CD8-positive, alpha-beta memory T cell (primary cell): ENCODE measurements at regions not wholly inside any gene's neighbourhood (a gene's known extent, or its start where the extent isn't known, plus 50 kb on each side); places are given as distances from the start of the nearest gene placed in this dataset.
A peak's percentile ranks its signal among the peaks of the same experiment; 100 is the strongest.

ENCODE experiments used
- CTCF ChIA-PET: fragments of 350-600 bp; sonication (Branson Sonifier 250); formaldehyde crosslinking; loops from one replicate; lab custom pipeline; 2021; ENCODE audit warnings: antibody characterized with exemption; lab: Charles Lee
- POLR2A ChIA-PET: fragments of 350-600 bp; sonication (Branson Sonifier 250); formaldehyde crosslinking; loops from one replicate; lab custom pipeline; 2021; ENCODE audit warnings: antibody characterized with exemption; lab: Charles Lee
- DNase-seq, 5 donors: peaks; one replicate each; pipeline versions ENCODE4 v3.0.0 to v3.0.0-alpha.2; 2020 to 2022; ENCODE audit warnings: mixed read lengths in 1 of 5
- H3K27ac ChIP-seq: one replicate; pipeline ENCODE4 v1.7.0; 2013; ENCODE audit warnings: low read depth, mild to moderate bottlenecking, low read length, moderate library complexity
- H3K27me3 ChIP-seq: 2 replicates; pipeline ENCODE4 v1.7.0; 2013; ENCODE audit warnings: low read length, mild to moderate bottlenecking; ENCODE audit not compliant: insufficient read depth, poor library complexity, severe bottlenecking
- H3K36me3 ChIP-seq: 2 replicates; pipeline ENCODE4 v1.7.0; 2013; ENCODE audit warnings: mild to moderate bottlenecking, low read length, moderate library complexity; ENCODE audit not compliant: insufficient read depth
- H3K4me1 ChIP-seq: 2 replicates; pipeline ENCODE4 v1.7.0; 2013; ENCODE audit warnings: mild to moderate bottlenecking, low read length, moderate library complexity; ENCODE audit not compliant: insufficient read depth
- H3K4me3 ChIP-seq: 2 replicates; pipeline ENCODE4 v1.7.0; 2013; ENCODE audit warnings: mild to moderate bottlenecking, low read length
- H3K9me3 ChIP-seq: 2 replicates; pipeline ENCODE4 v1.7.0; 2013; ENCODE audit warnings: mild to moderate bottlenecking, low read length
- H3K27ac Mint-ChIP-seq, 8 donors: one replicate each; pipeline ENCODE4 v1.8.0; 2020 to 2021; ENCODE audit warnings: mixed read lengths in 8 of 8, mild to moderate bottlenecking in 6 of 8, inconsistent platforms in 3 of 8, moderate library complexity in 3 of 8
- H3K27me3 Mint-ChIP-seq, 2 donors: one replicate each; pipeline ENCODE4 v1.8.0; 2020 to 2021; ENCODE audit warnings: mixed read lengths in 2 of 2, mild to moderate bottlenecking in 1 of 2, moderate library complexity in 1 of 2
- H3K36me3 Mint-ChIP-seq, 3 donors: one replicate each; pipeline ENCODE4 v1.8.0; 2020 to 2021; ENCODE audit warnings: mixed read lengths in 3 of 3, inconsistent platforms in 1 of 3, mild to moderate bottlenecking in 1 of 3
- H3K4me1 Mint-ChIP-seq, 3 donors: one replicate each; pipeline ENCODE4 v1.8.0; 2020 to 2021; ENCODE audit warnings: mixed read lengths in 3 of 3, inconsistent platforms in 1 of 3, mild to moderate bottlenecking in 1 of 3
- H3K4me3 Mint-ChIP-seq, 7 donors: one replicate each; pipeline ENCODE4 v1.8.0; 2020 to 2021; ENCODE audit warnings: mixed read lengths in 7 of 7, mild to moderate bottlenecking in 6 of 7, moderate library complexity in 4 of 7, inconsistent platforms in 2 of 7
- H3K9me3 Mint-ChIP-seq, 5 donors: one replicate each; pipeline ENCODE4 v1.8.0; 2020 to 2022; ENCODE audit warnings: mixed read lengths in 5 of 5, mild to moderate bottlenecking in 3 of 5, moderate library complexity in 2 of 5, inconsistent platforms in 1 of 5

DNA sequence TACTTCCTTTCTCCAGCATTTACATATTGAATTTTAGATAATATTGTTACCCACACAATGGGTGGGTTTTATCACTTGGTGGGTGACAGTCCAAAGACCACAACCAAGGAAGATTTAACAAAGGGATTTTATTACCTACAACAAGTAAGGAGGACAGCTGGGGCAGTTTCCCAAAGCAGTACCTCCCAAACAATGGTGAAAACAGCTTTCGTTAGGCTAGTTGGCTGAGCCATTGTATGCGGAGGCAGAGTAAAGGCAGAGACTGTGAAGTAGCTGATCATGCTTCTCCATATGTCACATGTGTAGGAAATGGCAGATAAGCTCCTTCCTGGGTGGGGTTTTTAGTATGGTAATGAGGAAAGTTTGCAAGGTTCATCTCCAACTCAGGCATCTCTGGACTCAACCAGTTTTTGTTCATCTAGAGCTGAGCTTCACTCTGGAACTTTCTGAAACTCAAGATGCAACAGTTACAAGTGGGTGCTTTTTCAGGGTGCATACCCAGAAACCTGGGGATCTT is 104.3 kb upstream of the PSMD7 start:
- Mint-ChIP-seq H3K4me1 (no peaks in the 10 kb centered on the region), H3K36me3 (no peaks in the 10 kb centered on the region), H3K4me3 (no peak overlapping the region), H3K27ac (no peak overlapping the region), H3K27me3 (peaks cover 4 to 8% of the 10 kb centered on the region in 2 donors), H3K9me3 (peaks cover 0 to 4% (median 0%) of the 10 kb centered on the region in 5 donors)
- H3K27ac ChIP-seq, result no peak overlapping the region
- no peaks in the 10 kb centered on the region for H3K9me3 ChIP-seq
- DNase-seq, result no peak
- no peaks in the 10 kb centered on the region for H3K27me3 ChIP-seq
- H3K4me1 ChIP-seq, result no peaks in the 10 kb centered on the region
- no peak overlapping the region for H3K4me3 ChIP-seq
- H3K36me3 ChIP-seq, result no peaks in the 10 kb centered on the region
- POLR2A ChIA-PET, result no interaction called here
- CTCF ChIA-PET, result no interaction called here

DNA sequence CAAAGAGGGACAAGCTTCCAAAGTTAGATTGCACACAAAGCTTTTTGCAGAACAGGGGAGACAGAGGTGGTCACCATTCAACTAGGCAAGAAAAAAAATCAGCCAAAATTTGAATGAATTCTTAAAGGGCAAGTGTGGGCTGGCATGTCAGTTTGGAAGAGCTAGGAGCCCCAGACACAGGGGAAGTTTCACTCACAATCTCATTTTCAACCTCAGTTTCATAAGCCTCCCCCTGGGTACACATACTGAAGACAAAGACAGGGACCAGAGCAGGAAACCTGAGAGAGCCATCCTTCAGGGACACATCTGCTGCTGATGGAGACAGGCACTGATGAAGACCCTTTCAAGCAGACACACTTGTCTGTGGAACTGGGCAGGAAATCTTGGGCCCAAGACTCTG is 106.3 kb upstream of the PSMD7 start:
- Mint-ChIP-seq H3K9me3 (peaks cover 0 to 5% (median 0%) of the 10 kb centered on the region in 5 donors), H3K27me3 (peaks cover 0 to 2% of the 10 kb centered on the region in 2 donors), H3K4me1 (no peaks in the 10 kb centered on the region), H3K4me3 (no peak overlapping the region), H3K27ac (no peak overlapping the region), H3K36me3 (no peaks in the 10 kb centered on the region)
- Histone ChIP-seq H3K36me3 (no peaks in the 10 kb centered on the region), H3K9me3 (no peaks in the 10 kb centered on the region), H3K27ac (no peak overlapping the region), H3K27me3 (no peaks in the 10 kb centered on the region), H3K4me1 (no peaks in the 10 kb centered on the region), H3K4me3 (no peak overlapping the region)
- DNase-seq, result no peak
- CTCF ChIA-PET, result no interaction called here
- POLR2A ChIA-PET, result no interaction called here

DNA sequence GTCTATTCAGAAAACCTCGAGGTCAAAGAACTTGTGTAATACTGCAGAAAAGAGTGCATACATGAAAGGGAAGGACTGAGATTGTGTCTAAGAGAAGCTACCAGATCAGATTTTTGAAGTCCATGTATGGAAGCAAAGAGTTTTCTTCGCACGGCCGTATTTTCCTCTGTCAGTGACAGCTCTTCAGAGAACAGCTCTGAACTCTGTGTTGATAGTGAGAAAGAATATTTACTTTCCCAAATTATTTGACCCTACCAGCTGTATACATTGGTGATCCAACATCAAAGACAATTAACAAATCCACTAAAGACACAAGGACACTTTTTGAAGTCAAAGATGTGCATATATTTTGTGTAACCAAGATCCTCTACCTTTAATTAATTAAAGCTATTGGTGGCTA is 107.8 kb upstream of the PSMD7 start:
- no peaks in the 10 kb centered on the region for H3K36me3 ChIP-seq
- H3K27ac ChIP-seq, result no peak overlapping the region
- Mint-ChIP-seq H3K4me3 (no peak overlapping the region), H3K4me1 (no peaks in the 10 kb centered on the region), H3K36me3 (no peaks in the 10 kb centered on the region), H3K9me3 (peaks cover 0 to 5% (median 2%) of the 10 kb centered on the region in 5 donors), H3K27ac (no peak overlapping the region), H3K27me3 (peaks cover 2 to 3% of the 10 kb centered on the region in 2 donors)
- no peaks in the 10 kb centered on the region for H3K9me3 ChIP-seq
- DNase-seq, result no peak
- no peak overlapping the region for H3K4me3 ChIP-seq
- H3K4me1 ChIP-seq, result no peaks in the 10 kb centered on the region
- H3K27me3 ChIP-seq, result no peaks in the 10 kb centered on the region
- ChIA-PET POLR2A (no interaction called here), CTCF (no interaction called here)

GRCh38 chr16:74186561-74186971 is 110.0 kb upstream of the PSMD7 start:
- H3K36me3 ChIP-seq, result no peaks in the 10 kb centered on the region
- no peaks in the 10 kb centered on the region for H3K9me3 ChIP-seq
- no peaks in the 10 kb centered on the region for H3K4me1 ChIP-seq
- Mint-ChIP-seq H3K4me1 (no peaks in the 10 kb centered on the region), H3K9me3 (peaks cover 0 to 11% (median 9%) of the 10 kb centered on the region in 5 donors), H3K4me3 (no peak overlapping the region), H3K27ac (no peak overlapping the region), H3K36me3 (no peaks in the 10 kb centered on the region), H3K27me3 (peaks cover 2 to 6% of the 10 kb centered on the region in 2 donors)
- H3K27me3 ChIP-seq, result no peaks in the 10 kb centered on the region
- no peak overlapping the region for H3K4me3 ChIP-seq
- DNase-seq, result no peak
- H3K27ac ChIP-seq, result no peak overlapping the region
- ChIA-PET CTCF (no interaction called here), POLR2A (no interaction called here)

- no peaks in the 10 kb centered on the region for H3K36me3 Mint-ChIP-seq
- H3K27me3 Mint-ChIP-seq, result peaks cover 2 to 6% of the 10 kb centered on the region in 2 donors
- H3K9me3 ChIP-seq, result no peaks in the 10 kb centered on the region
- no peak overlapping the region for H3K27ac Mint-ChIP-seq
- H3K4me3 Mint-ChIP-seq, result no peak overlapping the region
- ChIA-PET CTCF (no interaction called here), POLR2A (no interaction called here)
- no peaks in the 10 kb centered on the region for H3K4me1 ChIP-seq
- no peak for DNase-seq
- no peaks in the 10 kb centered on the region for H3K36me3 ChIP-seq
- no peak overlapping the region for H3K4me3 ChIP-seq
- peaks cover 2 to 17% (median 10%) of the 10 kb centered on the region in 5 donors for H3K9me3 Mint-ChIP-seq
- no peaks in the 10 kb centered on the region for H3K27me3 ChIP-seq
- no peaks in the 10 kb centered on the region for H3K4me1 Mint-ChIP-seq
- no peak overlapping the region for H3K27ac ChIP-seq
Observed at GRCh38 chr16:74184839-74185238, 111.8 kb upstream of the PSMD7 start.

- no peak for DNase-seq
- Histone ChIP-seq H3K4me1 (no peaks in the 10 kb centered on the region), H3K27me3 (no peaks in the 10 kb centered on the region), H3K9me3 (no peaks in the 10 kb centered on the region), H3K36me3 (no peaks in the 10 kb centered on the region), H3K27ac (no peak overlapping the region), H3K4me3 (no peak overlapping the region)
- H3K27me3 Mint-ChIP-seq, result peaks cover 2 to 6% of the 10 kb centered on the region in 2 donors
- ChIA-PET CTCF (interaction anchor here (2.5 kb wide), 1 partner anchor 10 kb away, joined by 6 read pairs; no protein-coding TSS in a partner anchor), POLR2A (no interaction called here)
- H3K4me3 Mint-ChIP-seq, result no peak overlapping the region
- H3K27ac Mint-ChIP-seq, result no peak overlapping the region
- peaks cover 6 to 16% (median 10%) of the 10 kb centered on the region in 5 donors for H3K9me3 Mint-ChIP-seq
- no peaks in the 10 kb centered on the region for H3K36me3 Mint-ChIP-seq
- H3K4me1 Mint-ChIP-seq, result no peaks in the 10 kb centered on the region
Observed at GRCh38 chr16:74183601-74184360, 112.8 kb upstream of the PSMD7 start.

- Mint-ChIP-seq H3K4me3 (no peak overlapping the region), H3K27ac (peak overlapping the region in 1 of 8 donors; percentile 9), H3K36me3 (peaks cover 0 to 2% (median 0%) of the 10 kb centered on the region in 3 donors), H3K27me3 (peaks cover 2% of the 10 kb centered on the region in 2 donors), H3K9me3 (peaks cover 0 to 4% (median 2%) of the 10 kb centered on the region in 5 donors), H3K4me1 (no peaks in the 10 kb centered on the region)
- Histone ChIP-seq H3K36me3 (no peaks in the 10 kb centered on the region), H3K9me3 (no peaks in the 10 kb centered on the region), H3K4me1 (no peaks in the 10 kb centered on the region), H3K4me3 (no peak overlapping the region), H3K27me3 (no peaks in the 10 kb centered on the region), H3K27ac (no peak overlapping the region)
- ChIA-PET POLR2A (no interaction called here), CTCF (no interaction called here)
- DNase-seq, result no peak
Observed at GRCh38 chr16:74169687-74170376, 126.8 kb upstream of the PSMD7 start.

DNA sequence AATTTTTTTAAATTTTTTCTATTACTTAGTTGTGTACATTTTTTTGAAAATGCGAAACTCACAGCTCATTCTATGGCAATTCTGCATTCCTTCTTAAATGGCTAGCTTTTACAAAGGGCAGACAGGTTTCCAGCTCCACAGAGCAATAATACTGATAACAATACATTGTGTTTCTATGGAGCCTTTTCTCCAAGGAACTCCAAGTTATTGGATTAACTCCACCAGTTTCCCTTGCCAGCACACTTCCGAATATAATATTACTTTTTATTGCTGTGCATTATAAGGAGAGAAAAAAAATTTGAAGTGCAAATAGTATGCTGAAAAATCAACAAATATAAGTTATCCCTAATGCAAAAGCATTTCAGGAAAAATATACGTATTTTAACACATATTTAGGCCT is 127.5 kb upstream of the PSMD7 start:
- CTCF ChIA-PET, result no interaction called here
- Mint-ChIP-seq H3K4me1 (no peaks in the 10 kb centered on the region), H3K4me3 (no peak overlapping the region), H3K27ac (no peak overlapping the region), H3K27me3 (peaks cover 0 to 2% of the 10 kb centered on the region in 2 donors), H3K36me3 (peaks cover 0 to 2% (median 0%) of the 10 kb centered on the region in 3 donors), H3K9me3 (peaks cover 0 to 4% (median 2%) of the 10 kb centered on the region in 5 donors)
- Histone ChIP-seq H3K4me3 (no peak overlapping the region), H3K27me3 (no peaks in the 10 kb centered on the region), H3K4me1 (no peaks in the 10 kb centered on the region), H3K9me3 (no peaks in the 10 kb centered on the region), H3K36me3 (no peaks in the 10 kb centered on the region), H3K27ac (no peak overlapping the region)
- DNase-seq, result no peak
- POLR2A ChIA-PET, result no interaction called here
